ENCODE measurements at regions not wholly inside any gene's neighbourhood (a gene's known extent, or its start where the extent isn't known, plus 50 kb on each side); places are given as distances from the start of the nearest gene placed in this dataset.

GRCh38 chr9:106693558-106693957 lies 169.4 kb upstream of the ZNF462 start:
- H3K4me3 ChIP-seq (ENCODE audit: low read depth, low read length), result no peak overlapping the region
- TF ChIP-seq POLR2A (IDR thresholded peaks at IDR 0.05; ENCODE audit: extremely low read depth, insufficient read length) (no peak), MAX (IDR thresholded peaks at IDR 0.05; ENCODE audit: low read depth, low read length) (no peak), MYC (IDR thresholded peaks at IDR 0.05; ENCODE audit: low read depth, low read length) (no peak), CTCF (IDR thresholded peaks at IDR 0.05; ENCODE audit: low read depth, low read length) (no peak)
- no peak for DNase-seq (ENCODE audit: low read depth)

GRCh38 chr9:106696804-106697203 lies 166.2 kb upstream of the ZNF462 start:
- no peak for DNase-seq (ENCODE audit: low read depth)
- no peak overlapping the region for H3K4me3 ChIP-seq (ENCODE audit: low read depth, low read length)
- TF ChIP-seq POLR2A (IDR thresholded peaks at IDR 0.05; ENCODE audit: extremely low read depth, insufficient read length), result no peak
- TF ChIP-seq MAX (IDR thresholded peaks at IDR 0.05; ENCODE audit: low read depth, low read length), result no peak
- no peak for TF ChIP-seq CTCF (IDR thresholded peaks at IDR 0.05; ENCODE audit: low read depth, low read length)
- no peak for TF ChIP-seq MYC (IDR thresholded peaks at IDR 0.05; ENCODE audit: low read depth, low read length)

GRCh38 chr9:106697390-106697749 lies 165.6 kb upstream of the ZNF462 start:
- no peak overlapping the region for H3K4me3 ChIP-seq (ENCODE audit: low read depth, low read length)
- DNase-seq (ENCODE audit: low read depth), result no peak
- TF ChIP-seq MYC (IDR thresholded peaks at IDR 0.05; ENCODE audit: low read depth, low read length), result no peak
- TF ChIP-seq MAX (IDR thresholded peaks at IDR 0.05; ENCODE audit: low read depth, low read length), result no peak
- no peak for TF ChIP-seq CTCF (IDR thresholded peaks at IDR 0.05; ENCODE audit: low read depth, low read length)
- no peak for TF ChIP-seq POLR2A (IDR thresholded peaks at IDR 0.05; ENCODE audit: extremely low read depth, insufficient read length)

- TF ChIP-seq MAX (IDR thresholded peaks at IDR 0.05; ENCODE audit: low read depth, low read length) (no peak), CTCF (IDR thresholded peaks at IDR 0.05; ENCODE audit: low read depth, low read length) (no peak), MYC (IDR thresholded peaks at IDR 0.05; ENCODE audit: low read depth, low read length) (no peak), POLR2A (IDR thresholded peaks at IDR 0.05; ENCODE audit: extremely low read depth, insufficient read length) (no peak)
- H3K4me3 ChIP-seq (ENCODE audit: low read depth, low read length), result no peak overlapping the region
- no peak for DNase-seq (ENCODE audit: low read depth)
Measured at GRCh38 chr9:106697750-106698502, 165.0 kb upstream of the ZNF462 start.

- TF ChIP-seq POLR2A (IDR thresholded peaks at IDR 0.05; ENCODE audit: extremely low read depth, insufficient read length), result no peak
- no peak overlapping the region for H3K4me3 ChIP-seq (ENCODE audit: low read depth, low read length)
- no peak for DNase-seq (ENCODE audit: low read depth)
Measured at GRCh38 chr9:106700676-106701075, 162.3 kb upstream of the ZNF462 start.

- no peak for DNase-seq (ENCODE audit: low read depth)
- no peak overlapping the region for H3K4me3 ChIP-seq (ENCODE audit: low read depth, low read length)
- TF ChIP-seq CTCF (IDR thresholded peaks at IDR 0.05; ENCODE audit: low read depth, low read length) (no peak), MYC (IDR thresholded peaks at IDR 0.05; ENCODE audit: low read depth, low read length) (no peak), MAX (IDR thresholded peaks at IDR 0.05; ENCODE audit: low read depth, low read length) (no peak), POLR2A (IDR thresholded peaks at IDR 0.05; ENCODE audit: extremely low read depth, insufficient read length) (no peak)
Measured at GRCh38 chr9:106701611-106702010, 161.4 kb upstream of the ZNF462 start.

All from NB4 (cell line).